OCI-LY1 (cell line): ENCODE measurements at regions not wholly inside any gene's neighbourhood (a gene's known extent, or its start where the extent isn't known, plus 50 kb on each side); places are given as distances from the start of the nearest gene placed in this dataset.

ENCODE experiments used
- H2AFZ ChIP-seq: fragments of 200-600 bp; sonication (generic), shearing (Covaris generic); 2 replicates; pipeline ENCODE4 v1.6.0; 2014; ENCODE audit warnings: antibody characterized with exemption, mild to moderate bottlenecking, low read length
- H3F3A ChIP-seq: fragments of 200-600 bp; sonication (generic), shearing (Covaris generic); 2 replicates; pipeline ENCODE4 v1.6.0; 2014; ENCODE audit warnings: mild to moderate bottlenecking, antibody characterized with exemption, low read length, moderate library complexity; ENCODE audit not compliant: insufficient read depth
- H3K27ac ChIP-seq: fragments of 200-600 bp; sonication (generic); 2 replicates; pipeline ENCODE4 v1.5.1; 2014; ENCODE audit warnings: low read length, mixed run types, mild to moderate bottlenecking, low read depth; ENCODE audit not compliant: poor library complexity, severe bottlenecking
- H3K27me3 ChIP-seq: fragments of 200-600 bp; sonication (generic); 2 replicates; pipeline ENCODE4 v1.6.0; 2014; ENCODE audit warnings: antibody characterized with exemption, mild to moderate bottlenecking, low read length, moderate library complexity; ENCODE audit not compliant: insufficient read depth
- H3K36me3 ChIP-seq: fragments of 200-600 bp; sonication (generic); 2 replicates; pipeline ENCODE4 v1.6.1; 2014; ENCODE audit warnings: mild to moderate bottlenecking, antibody characterized with exemption, low read length, moderate library complexity, mixed read lengths; ENCODE audit not compliant: insufficient read depth
- H3K4me1 ChIP-seq: fragments of 200-600 bp; sonication (generic); 2 replicates; pipeline ENCODE4 v1.5.1; 2014; ENCODE audit warnings: mild to moderate bottlenecking, low read length, moderate library complexity; ENCODE audit not compliant: insufficient read depth, severe bottlenecking
- H3K4me2 ChIP-seq: fragments of 200-600 bp; sonication (generic), shearing (Covaris generic); 2 replicates; pipeline ENCODE4 v1.6.1; 2014; ENCODE audit warnings: low read length
- H3K4me3 ChIP-seq: fragments of 200-600 bp; sonication (generic); 2 replicates; pipeline ENCODE4 v1.5.1; 2014; ENCODE audit warnings: low read length, low read depth, mild to moderate bottlenecking, mixed read lengths; ENCODE audit not compliant: poor library complexity, severe bottlenecking
- H3K79me2 ChIP-seq: fragments of 200-600 bp; shearing (Covaris generic); 2 replicates; pipeline ENCODE4 v1.6.1; 2016; ENCODE audit warnings: mixed run types, low read length, mixed read lengths; ENCODE audit not compliant: insufficient read depth
- H3K9ac ChIP-seq: fragments of 200-600 bp; sonication (generic), shearing (Covaris generic); 2 replicates; pipeline ENCODE4 v1.6.1; 2014; ENCODE audit warnings: mild to moderate bottlenecking, low read length, mixed read lengths
- H3K9me2 ChIP-seq: fragments of 200-600 bp; sonication (generic), shearing (Covaris generic); 2 replicates; pipeline ENCODE4 v1.6.1; 2014; ENCODE audit warnings: low read depth, mild to moderate bottlenecking, low read length, mixed read lengths
- H3K9me3 ChIP-seq: fragments of 200-600 bp; shearing (Covaris generic); 2 replicates; pipeline ENCODE4 v1.6.1; 2014; ENCODE audit warnings: low read length, mixed read lengths
- H4K20me1 ChIP-seq: fragments of 200-600 bp; sonication (generic), shearing (Covaris generic); 2 replicates; pipeline ENCODE4 v1.6.0; 2016; ENCODE audit warnings: mild to moderate bottlenecking, low read length; ENCODE audit not compliant: insufficient read depth
- EZH2 ChIP-seq: fragments of 200-600 bp; sonication (generic), shearing (Covaris generic); IDR thresholded peaks from 2 replicates; pipeline ENCODE4 v1.8.0; 2017; ENCODE audit warnings: borderline replicate concordance, mixed run types, mild to moderate bottlenecking, antibody characterized with exemption, low read length, moderate library complexity, mixed read lengths
- TF ChIP-seq, protein P1 (sequence below): fragments of 200-600 bp; sonication (generic), shearing (Covaris generic); IDR thresholded peaks from 2 replicates; pipeline ENCODE4 v1.5.1; 2017; ENCODE audit warnings: mild to moderate bottlenecking, antibody characterized with exemption, low read length, moderate library complexity, mixed read lengths

DNA sequence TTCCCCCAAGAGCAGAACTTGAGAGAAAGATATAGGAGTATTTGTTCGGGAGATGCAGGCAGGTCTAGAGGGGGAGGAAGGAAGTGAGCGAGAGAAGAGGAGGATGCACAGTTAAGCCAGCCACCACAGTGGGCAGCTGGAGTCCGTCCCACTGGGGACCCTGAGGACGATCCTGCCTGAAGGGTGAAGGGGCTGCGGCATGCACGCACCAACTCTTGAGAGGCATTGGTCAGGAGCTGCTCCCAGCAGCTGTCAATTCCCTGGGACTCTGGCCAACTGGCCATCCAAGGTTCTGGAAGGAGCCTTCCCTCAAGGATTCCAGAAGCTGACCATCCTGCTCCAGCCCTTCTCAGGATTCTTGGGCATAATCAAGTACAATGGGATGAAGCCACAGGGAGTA lies 246.9 kb downstream of the MATN1 start:
- H3K4me1 ChIP-seq = no peaks in the 10 kb centered on the region
- H3K4me2 ChIP-seq = no peak overlapping the region
- H3K9me2 ChIP-seq = no peaks in the 10 kb centered on the region
- no peaks in the 10 kb centered on the region for H3K79me2 ChIP-seq
- H3K27me3 ChIP-seq = no peaks in the 10 kb centered on the region
- no peak overlapping the region for H3K4me3 ChIP-seq
- no peak overlapping the region for H2AFZ ChIP-seq
- H3K9ac ChIP-seq = no peak overlapping the region
- H3K27ac ChIP-seq = no peak overlapping the region
- no peaks in the 10 kb centered on the region for H3K36me3 ChIP-seq
- no peaks in the 10 kb centered on the region for H4K20me1 ChIP-seq
- TF ChIP-seq EZH2 = no peak
- TF ChIP-seq, protein P1, sequence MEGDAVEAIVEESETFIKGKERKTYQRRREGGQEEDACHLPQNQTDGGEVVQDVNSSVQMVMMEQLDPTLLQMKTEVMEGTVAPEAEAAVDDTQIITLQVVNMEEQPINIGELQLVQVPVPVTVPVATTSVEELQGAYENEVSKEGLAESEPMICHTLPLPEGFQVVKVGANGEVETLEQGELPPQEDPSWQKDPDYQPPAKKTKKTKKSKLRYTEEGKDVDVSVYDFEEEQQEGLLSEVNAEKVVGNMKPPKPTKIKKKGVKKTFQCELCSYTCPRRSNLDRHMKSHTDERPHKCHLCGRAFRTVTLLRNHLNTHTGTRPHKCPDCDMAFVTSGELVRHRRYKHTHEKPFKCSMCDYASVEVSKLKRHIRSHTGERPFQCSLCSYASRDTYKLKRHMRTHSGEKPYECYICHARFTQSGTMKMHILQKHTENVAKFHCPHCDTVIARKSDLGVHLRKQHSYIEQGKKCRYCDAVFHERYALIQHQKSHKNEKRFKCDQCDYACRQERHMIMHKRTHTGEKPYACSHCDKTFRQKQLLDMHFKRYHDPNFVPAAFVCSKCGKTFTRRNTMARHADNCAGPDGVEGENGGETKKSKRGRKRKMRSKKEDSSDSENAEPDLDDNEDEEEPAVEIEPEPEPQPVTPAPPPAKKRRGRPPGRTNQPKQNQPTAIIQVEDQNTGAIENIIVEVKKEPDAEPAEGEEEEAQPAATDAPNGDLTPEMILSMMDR = no peak
- H3K9me3 ChIP-seq = no peaks in the 10 kb centered on the region
- H3F3A ChIP-seq = no peaks in the 10 kb centered on the region

DNA sequence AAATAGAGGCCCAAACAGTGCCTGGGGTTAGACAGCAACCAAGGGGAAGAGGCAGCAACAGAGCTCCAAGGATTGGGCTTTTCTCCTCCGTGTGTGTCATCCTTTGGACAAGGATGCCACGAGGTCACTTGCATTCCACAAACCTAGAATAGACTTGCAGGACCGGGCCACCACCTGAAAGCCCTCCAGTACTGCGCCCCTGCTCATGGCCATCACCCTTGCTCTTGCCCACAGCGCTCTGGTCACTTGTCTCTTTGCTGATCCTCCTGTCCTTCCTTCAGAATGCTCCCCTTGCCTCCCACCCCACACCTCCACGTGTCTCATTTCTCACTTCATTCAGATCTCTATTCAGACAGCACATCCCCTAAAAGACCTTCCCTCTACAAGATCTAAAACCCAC lies 247.4 kb downstream of the MATN1 start:
- Histone ChIP-seq H3K9me3 (no peaks in the 10 kb centered on the region), H3F3A (no peaks in the 10 kb centered on the region), H3K27ac (no peak overlapping the region), H2AFZ (no peak overlapping the region), H4K20me1 (no peaks in the 10 kb centered on the region), H3K36me3 (no peaks in the 10 kb centered on the region), H3K4me1 (no peaks in the 10 kb centered on the region), H3K27me3 (no peaks in the 10 kb centered on the region), H3K9ac (no peak overlapping the region), H3K4me2 (no peak overlapping the region), H3K79me2 (no peaks in the 10 kb centered on the region), H3K4me3 (no peak overlapping the region), H3K9me2 (no peaks in the 10 kb centered on the region)
- TF ChIP-seq, protein P1 = no peak
- no peak for TF ChIP-seq EZH2

- Histone ChIP-seq H4K20me1 (no peaks in the 10 kb centered on the region), H3K36me3 (no peaks in the 10 kb centered on the region), H3K9me3 (no peaks in the 10 kb centered on the region), H3K27me3 (no peaks in the 10 kb centered on the region), H3K4me3 (no peak overlapping the region), H3K27ac (no peak overlapping the region), H3K79me2 (no peaks in the 10 kb centered on the region), H3K9ac (no peak overlapping the region), H3F3A (no peaks in the 10 kb centered on the region), H3K9me2 (no peaks in the 10 kb centered on the region), H3K4me2 (no peak overlapping the region), H2AFZ (no peak overlapping the region), H3K4me1 (no peaks in the 10 kb centered on the region)
- no peak for TF ChIP-seq EZH2
These were observed 248.2 kb downstream of the MATN1 start for GRCh38 chr1:30475201-30475600.

GRCh38 chr1:30474818-30475200 lies 248.6 kb downstream of the MATN1 start:
- Histone ChIP-seq H3K79me2 (no peaks in the 10 kb centered on the region), H3K36me3 (no peaks in the 10 kb centered on the region), H3K9ac (no peak overlapping the region), H4K20me1 (no peaks in the 10 kb centered on the region), H3K9me2 (no peaks in the 10 kb centered on the region), H3K4me2 (no peak overlapping the region), H3K9me3 (no peaks in the 10 kb centered on the region), H3K27me3 (no peaks in the 10 kb centered on the region), H3F3A (no peaks in the 10 kb centered on the region), H3K27ac (no peak overlapping the region), H3K4me3 (no peak overlapping the region), H3K4me1 (no peaks in the 10 kb centered on the region), H2AFZ (no peak overlapping the region)
- no peak for TF ChIP-seq EZH2
- TF ChIP-seq, protein P1 = no peak
